Body of pancreas (tissue), 4 donors: ENCODE measurements at regions not wholly inside any gene's neighbourhood (a gene's known extent, or its start where the extent isn't known, plus 50 kb on each side); places are given as distances from the start of the nearest gene placed in this dataset.

Experiments used
- ATAC-seq: fragments of 150-250 bp; one replicate; pipeline ENCODE4 v1.9.1; 2016
- DNase-seq, 4 donors: peaks; one replicate each; pipeline ENCODE4 v3.0.0-alpha.2; 2019
- H3K27ac ChIP-seq, 4 donors: fragments of 200-600 bp; sonication (generic); 1 replicate in 3 of 4; 2 replicates in 1 of 4; pipeline versions ENCODE4 v1.5.1 to v1.6.1; 2016 to 2019; ENCODE audit warnings: mild to moderate bottlenecking in 1 of 4, mixed read lengths in 1 of 4, moderate library complexity in 1 of 4
- H3K27me3 ChIP-seq, 2 donors: fragments of 200-600 bp; sonication (generic); one replicate each; pipeline ENCODE4 v1.6.0; 2016; ENCODE audit warnings: mild to moderate bottlenecking in 1 of 2
- H3K36me3 ChIP-seq, 2 donors: fragments of 200-600 bp; sonication (generic); replicated peaks in 1 of 2; 2 replicates each; pipeline ENCODE4 v1.5.1; 2016; ENCODE audit warnings: low read depth in 2 of 2; ENCODE audit not compliant: insufficient read depth in 1 of 2
- H3K4me1 ChIP-seq: fragments of 200-600 bp; sonication (generic); one replicate; pipeline ENCODE4 v1.6.0; 2016
- H3K4me3 ChIP-seq, 2 donors: fragments of 200-600 bp; sonication (generic); 1 replicate in 1 of 2; 2 replicates in 1 of 2; pipeline ENCODE4 v1.5.1; 2016 to 2019
- H3K9me3 ChIP-seq, 3 donors: fragments of 200-600 bp; sonication (generic); 1 replicate in 2 of 3; 2 replicates in 1 of 3; pipeline ENCODE4 v1.5.1; 2016
- CTCF ChIP-seq, 7 experiments: fragments of 450-650 bp in 4 of 7; fragments of 200-600 bp in 3 of 7; sonication (generic) in 3 of 7; IDR thresholded peaks; one replicate each; pipeline ENCODE4 v1.5.1; 2016 to 2019; ENCODE audit warnings: antibody characterized with exemption in 7 of 7
- POLR2A ChIP-seq, 3 donors: fragments of 450-650 bp; IDR thresholded peaks; one replicate each; pipeline ENCODE4 v1.6.1; 2016; ENCODE audit warnings: antibody characterized with exemption in 3 of 3, mild to moderate bottlenecking in 2 of 3
- WGBS, 2 donors: methylation state at CpG; one replicate each; pipeline ENCODE4 v1.1.5; 2017; 5-methylcytosine and 5-hydroxymethylcytosine counted together
- intact Hi-C: fragments of 100-400 bp; cut with DNase I; formaldehyde crosslinking; loops from one replicate; pipeline ENCODE4 v1.15.1; 2023

GRCh38 chr3:34881026-34881425 lies 758.3 kb upstream of the ARPP21 start:
- no peak overlapping the region for H3K27ac ChIP-seq
- TF ChIP-seq POLR2A (IDR thresholded peaks at IDR 0.05) (no peak), CTCF (IDR thresholded peaks at IDR 0.05) (no peak)
- intact Hi-C loops, result no loop called here
- H3K27me3 ChIP-seq, result no peaks in the 10 kb centered on the region
- 11 to 29% methylated on average over 1 of the region's 1 CpG for WGBS, 2 donors
- H3K9me3 ChIP-seq, result no peaks in the 10 kb centered on the region
- DNase-seq, result no peak
- H3K4me3 ChIP-seq, result no peak overlapping the region
- H3K4me1 ChIP-seq, result no peaks in the 10 kb centered on the region
- no peak for ATAC-seq
- no peaks in the 10 kb centered on the region for H3K36me3 ChIP-seq

- ATAC-seq (no peak), DNase-seq (no peak)
- H3K36me3 ChIP-seq, result no peaks in the 10 kb centered on the region
- no peaks in the 10 kb centered on the region for H3K27me3 ChIP-seq
- no peak for TF ChIP-seq POLR2A (IDR thresholded peaks at IDR 0.05)
- no peak for TF ChIP-seq CTCF (IDR thresholded peaks at IDR 0.05)
- no peaks in the 10 kb centered on the region for H3K9me3 ChIP-seq
- WGBS, 2 donors, result 69 to 79% methylated on average over 2 of the region's 2 CpGs
- H3K27ac ChIP-seq, result no peak overlapping the region
- intact Hi-C loops, result no loop called here
- no peaks in the 10 kb centered on the region for H3K4me1 ChIP-seq
- H3K4me3 ChIP-seq, result no peak overlapping the region
Observed at GRCh38 chr3:34882764-34883163, 756.6 kb upstream of the ARPP21 start.

GRCh38 chr3:34884007-34884406 lies 755.3 kb upstream of the ARPP21 start:
- H3K9me3 ChIP-seq, result no peaks in the 10 kb centered on the region
- 41 to 43% methylated on average over 2 of the region's 2 CpGs for WGBS, 2 donors
- no peak overlapping the region for H3K27ac ChIP-seq
- no peaks in the 10 kb centered on the region for H3K36me3 ChIP-seq
- ATAC-seq (no peak), DNase-seq (no peak)
- no peak overlapping the region for H3K4me3 ChIP-seq
- TF ChIP-seq POLR2A (IDR thresholded peaks at IDR 0.05) (no peak), CTCF (IDR thresholded peaks at IDR 0.05) (no peak)
- H3K4me1 ChIP-seq, result no peaks in the 10 kb centered on the region
- intact Hi-C loops, result no loop called here
- no peaks in the 10 kb centered on the region for H3K27me3 ChIP-seq

GRCh38 chr3:34886443-34886842 lies 752.9 kb upstream of the ARPP21 start:
- intact Hi-C loops, result no loop called here

More at GRCh38 chr3:34886443-34886842, 752.9 kb upstream of the ARPP21 start:
- H3K27me3 ChIP-seq, result no peaks in the 10 kb centered on the region
- ATAC-seq, result no peak
- H3K4me1 ChIP-seq, result no peaks in the 10 kb centered on the region
- no peaks in the 10 kb centered on the region for H3K36me3 ChIP-seq
- H3K4me3 ChIP-seq, result no peak overlapping the region
- 18 to 38% methylated on average over 4 of the region's 4 CpGs for WGBS, 2 donors
- TF ChIP-seq POLR2A (IDR thresholded peaks at IDR 0.05), result no peak
- TF ChIP-seq CTCF (IDR thresholded peaks at IDR 0.05), result no peak
- no peaks in the 10 kb centered on the region for H3K9me3 ChIP-seq
- no peak for DNase-seq
- no peak overlapping the region for H3K27ac ChIP-seq
